ENCODE measurements at regions not wholly inside any gene's neighbourhood (a gene's known extent, or its start where the extent isn't known, plus 50 kb on each side); places are given as distances from the start of the nearest gene placed in this dataset.
A peak's percentile ranks its signal among the peaks of the same experiment; 100 is the strongest.

DNA sequence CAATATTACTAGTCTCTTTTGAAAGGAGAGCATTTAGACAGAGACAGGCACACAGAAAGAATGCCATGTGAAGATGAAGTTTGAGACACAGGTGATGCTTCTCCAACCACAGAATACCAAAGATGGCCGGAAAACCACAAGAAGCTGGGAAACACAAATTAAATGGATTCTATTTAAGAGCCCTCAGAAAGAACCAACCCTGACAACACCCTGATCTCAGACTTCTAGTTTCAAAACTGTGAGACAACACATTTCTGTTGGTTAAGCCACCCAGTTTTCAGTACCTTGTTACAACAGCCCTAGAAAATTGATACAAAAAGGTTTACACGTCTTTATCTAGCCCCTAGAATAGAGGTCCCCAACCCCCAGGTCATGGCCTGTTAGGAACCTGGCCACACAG is 79.8 kb upstream of the CCNG1 start:
- Histone ChIP-seq H3K18ac (ENCODE audit: low read depth in 1 of 2, low read length in 2 of 2) (no peak overlapping the region), H4K91ac (ENCODE audit: low read length) (no peak overlapping the region), H3K27me3 (ENCODE audit: control insufficient read depth in 1 of 2, insufficient read depth in 1 of 2, low read length in 2 of 2) (peaks cover 0 to 5% of the 10 kb centered on the region in 2 experiments), H2BK120ac (ENCODE audit: low read depth, low read length) (no peak overlapping the region), H3K4me3 (ENCODE audit: insufficient read depth in 1 of 2, low read depth in 1 of 2, low read length in 2 of 2) (no peak overlapping the region), H4K8ac (ENCODE audit: low read length) (no peak overlapping the region), H2BK5ac (ENCODE audit: low read depth, low read length, poor library complexity, severe bottlenecking) (no peak overlapping the region), H2AFZ (ENCODE audit: low read depth, low read length) (no peak overlapping the region), H2BK12ac (ENCODE audit: low read length in 2 of 2) (no peak overlapping the region), H2BK15ac (ENCODE audit: low read depth, poor library complexity, severe bottlenecking) (no peak overlapping the region), H2AK5ac (ENCODE audit: low read length, severe bottlenecking) (no peak overlapping the region), H3K23ac (ENCODE audit: low read length in 2 of 2) (no peak overlapping the region), H3K4me1 (ENCODE audit: control insufficient read depth, insufficient read depth, low read depth, low read length) (no peaks in the 10 kb centered on the region), H3K27ac (ENCODE audit: low read length, poor library complexity, severe bottlenecking) (no peak overlapping the region), H3K9me3 (ENCODE audit: control insufficient read depth, low read length) (no peaks in the 10 kb centered on the region), H3K4me2 (ENCODE audit: low read length, poor library complexity, severe bottlenecking) (no peak overlapping the region), H3K14ac (ENCODE audit: low read length in 2 of 2) (no peak overlapping the region), H3K4ac (ENCODE audit: low read depth in 1 of 2, low read length in 2 of 2) (no peak overlapping the region), H3K79me1 (replicated peaks; ENCODE audit: low read length, poor library complexity, severe bottlenecking) (no peaks in the 10 kb centered on the region), H3K36me3 (ENCODE audit: control insufficient read depth in 1 of 2, insufficient read depth in 2 of 2, low read depth in 1 of 2, low read length in 2 of 2) (no peaks in the 10 kb centered on the region), H3K9ac (ENCODE audit: low read length) (no peak overlapping the region)
- no peak for DNase-seq
- WGBS: 38% methylated on average over 2 of the region's 2 CpGs

DNA sequence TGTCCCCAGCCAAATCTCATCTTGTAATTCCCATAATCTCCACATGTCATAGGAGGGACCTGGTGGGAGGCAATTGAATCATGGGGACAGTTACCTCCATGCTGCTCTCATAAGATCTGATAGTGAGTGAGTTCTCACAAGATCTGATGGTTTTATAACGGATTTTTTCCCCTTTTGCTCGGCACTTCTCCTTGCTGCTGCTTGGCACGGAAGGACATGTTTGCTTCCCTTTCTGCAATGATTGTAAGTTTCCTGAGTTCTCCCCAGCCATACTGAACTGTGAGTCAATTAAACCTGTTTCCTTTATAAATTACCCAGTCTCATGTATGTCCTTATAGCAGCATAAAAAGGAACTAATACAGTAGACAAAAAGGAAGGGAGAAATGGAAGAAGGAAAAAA is 76.7 kb upstream of the CCNG1 start:
- Histone ChIP-seq H2BK120ac (ENCODE audit: low read depth, low read length) (no peak overlapping the region), H3K27me3 (ENCODE audit: control insufficient read depth in 1 of 2, insufficient read depth in 1 of 2, low read length in 2 of 2) (peaks cover 0 to 5% of the 10 kb centered on the region in 2 experiments), H4K8ac (ENCODE audit: low read length) (no peak overlapping the region), H3K4ac (ENCODE audit: low read depth in 1 of 2, low read length in 2 of 2) (no peak overlapping the region), H2BK12ac (ENCODE audit: low read length in 2 of 2) (no peak overlapping the region), H3K9ac (ENCODE audit: low read length) (no peak overlapping the region), H3K4me3 (ENCODE audit: insufficient read depth in 1 of 2, low read depth in 1 of 2, low read length in 2 of 2) (no peak overlapping the region), H3K27ac (ENCODE audit: low read length, poor library complexity, severe bottlenecking) (no peak overlapping the region), H2AFZ (ENCODE audit: low read depth, low read length) (no peak overlapping the region), H4K91ac (ENCODE audit: low read length) (no peak overlapping the region), H2BK5ac (ENCODE audit: low read depth, low read length, poor library complexity, severe bottlenecking) (no peak overlapping the region), H2BK15ac (ENCODE audit: low read depth, poor library complexity, severe bottlenecking) (no peak overlapping the region), H3K4me1 (ENCODE audit: control insufficient read depth, insufficient read depth, low read depth, low read length) (peaks cover 2% of the 10 kb centered on the region), H3K36me3 (ENCODE audit: control insufficient read depth in 1 of 2, insufficient read depth in 2 of 2, low read depth in 1 of 2, low read length in 2 of 2) (no peaks in the 10 kb centered on the region), H3K14ac (ENCODE audit: low read length in 2 of 2) (no peak overlapping the region), H3K18ac (ENCODE audit: low read depth in 1 of 2, low read length in 2 of 2) (no peak overlapping the region), H3K4me2 (ENCODE audit: low read length, poor library complexity, severe bottlenecking) (no peak overlapping the region), H2AK5ac (ENCODE audit: low read length, severe bottlenecking) (no peak overlapping the region), H3K9me3 (ENCODE audit: control insufficient read depth, low read length) (no peaks in the 10 kb centered on the region), H3K79me1 (replicated peaks; ENCODE audit: low read length, poor library complexity, severe bottlenecking) (no peaks in the 10 kb centered on the region), H3K23ac (ENCODE audit: low read length in 2 of 2) (no peak overlapping the region)
- 82% methylated on average over 3 of the region's 3 CpGs for WGBS
- no peak for DNase-seq

DNA sequence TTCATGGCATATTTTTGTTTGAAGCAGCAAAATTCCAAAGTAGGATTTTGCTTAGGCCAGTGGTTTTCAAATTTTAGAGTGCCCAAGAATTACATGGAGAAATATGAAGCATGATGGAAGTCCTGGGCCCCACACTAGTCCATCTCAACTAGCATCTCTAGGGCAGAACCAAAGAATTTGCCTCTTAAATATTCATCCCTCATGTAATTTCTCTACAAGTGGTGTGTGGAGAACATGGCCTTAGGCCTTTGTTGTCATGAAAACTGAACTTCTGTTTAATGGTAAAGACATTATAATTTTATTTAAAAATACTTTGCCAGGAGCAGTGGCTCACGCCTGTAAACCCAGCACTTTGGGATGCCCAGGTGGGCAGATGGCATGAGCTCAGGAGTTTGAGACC is 75.9 kb upstream of the CCNG1 start:
- Histone ChIP-seq H3K79me1 (replicated peaks; ENCODE audit: low read length, poor library complexity, severe bottlenecking) (no peaks in the 10 kb centered on the region), H3K27ac (ENCODE audit: low read length, poor library complexity, severe bottlenecking) (no peak overlapping the region), H2BK120ac (ENCODE audit: low read depth, low read length) (no peak overlapping the region), H3K14ac (ENCODE audit: low read length in 2 of 2) (no peak overlapping the region), H3K4me2 (ENCODE audit: low read length, poor library complexity, severe bottlenecking) (no peak overlapping the region), H4K8ac (ENCODE audit: low read length) (no peak overlapping the region), H3K9ac (ENCODE audit: low read length) (no peak overlapping the region), H3K4me3 (ENCODE audit: insufficient read depth in 1 of 2, low read depth in 1 of 2, low read length in 2 of 2) (no peak overlapping the region), H2BK15ac (ENCODE audit: low read depth, poor library complexity, severe bottlenecking) (no peak overlapping the region), H2BK5ac (ENCODE audit: low read depth, low read length, poor library complexity, severe bottlenecking) (no peak overlapping the region), H3K18ac (ENCODE audit: low read depth in 1 of 2, low read length in 2 of 2) (no peak overlapping the region), H2AK5ac (ENCODE audit: low read length, severe bottlenecking) (no peak overlapping the region), H3K36me3 (ENCODE audit: control insufficient read depth in 1 of 2, insufficient read depth in 2 of 2, low read depth in 1 of 2, low read length in 2 of 2) (no peaks in the 10 kb centered on the region), H4K91ac (ENCODE audit: low read length) (no peak overlapping the region), H3K9me3 (ENCODE audit: control insufficient read depth, low read length) (no peaks in the 10 kb centered on the region), H3K23ac (ENCODE audit: low read length in 2 of 2) (no peak overlapping the region), H3K4me1 (ENCODE audit: control insufficient read depth, insufficient read depth, low read depth, low read length) (peaks cover 2% of the 10 kb centered on the region), H3K27me3 (ENCODE audit: control insufficient read depth in 1 of 2, insufficient read depth in 1 of 2, low read length in 2 of 2) (peaks cover 0 to 5% of the 10 kb centered on the region in 2 experiments), H3K4ac (ENCODE audit: low read depth in 1 of 2, low read length in 2 of 2) (no peak overlapping the region), H2BK12ac (ENCODE audit: low read length in 2 of 2) (no peak overlapping the region), H2AFZ (ENCODE audit: low read depth, low read length) (no peak overlapping the region)
- no peak for DNase-seq
- WGBS: 86% methylated on average over 1 of the region's 1 CpG

DNA sequence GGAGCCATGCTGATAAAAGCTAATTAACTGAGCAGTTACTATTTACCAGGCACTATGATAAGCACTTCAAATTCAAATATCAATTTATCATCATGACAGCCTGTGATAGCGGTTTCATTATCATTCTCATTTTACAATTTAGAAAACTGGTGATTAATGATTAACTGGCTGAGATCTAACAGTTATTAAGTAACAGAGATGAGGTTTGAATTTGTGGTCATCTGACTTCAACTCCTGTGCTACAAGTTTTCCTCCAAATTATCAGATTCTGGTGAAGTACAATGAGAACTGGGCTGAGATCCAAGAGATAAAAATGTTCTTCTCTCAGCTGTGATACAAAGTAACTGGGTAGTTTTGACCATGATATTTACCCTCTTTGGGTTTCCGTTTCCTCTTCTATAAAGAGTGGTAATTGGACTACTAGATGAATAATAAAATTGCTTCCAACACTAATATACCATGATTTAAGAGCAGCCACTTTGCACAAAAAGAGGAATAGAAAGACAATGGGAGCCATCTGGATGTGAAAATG is 74.5 kb upstream of the CCNG1 start:
- H3K23ac ChIP-seq (ENCODE audit: low read length in 2 of 2): no peak overlapping the region
- H4K91ac ChIP-seq (ENCODE audit: low read length): no peak overlapping the region
- H3K9ac ChIP-seq (ENCODE audit: low read length): no peak overlapping the region
- H3K79me1 ChIP-seq (replicated peaks; ENCODE audit: low read length, poor library complexity, severe bottlenecking): no peaks in the 10 kb centered on the region
- WGBS: no CpG with 5 or more reads among the region's 2 CpGs
- no peak overlapping the region for H2AK5ac ChIP-seq (ENCODE audit: low read length, severe bottlenecking)
- H2BK12ac ChIP-seq (ENCODE audit: low read length in 2 of 2): no peak overlapping the region
- H3K9me3 ChIP-seq (ENCODE audit: control insufficient read depth, low read length): no peaks in the 10 kb centered on the region
- H4K8ac ChIP-seq (ENCODE audit: low read length): no peak overlapping the region
- no peaks in the 10 kb centered on the region for H3K27me3 ChIP-seq (ENCODE audit: control insufficient read depth in 1 of 2, insufficient read depth in 1 of 2, low read length in 2 of 2)
- H3K36me3 ChIP-seq (ENCODE audit: control insufficient read depth in 1 of 2, insufficient read depth in 2 of 2, low read depth in 1 of 2, low read length in 2 of 2): no peaks in the 10 kb centered on the region
- no peak overlapping the region for H3K4me2 ChIP-seq (ENCODE audit: low read length, poor library complexity, severe bottlenecking)
- H3K4me3 ChIP-seq (ENCODE audit: insufficient read depth in 1 of 2, low read depth in 1 of 2, low read length in 2 of 2): no peak overlapping the region
- no peak overlapping the region for H2BK120ac ChIP-seq (ENCODE audit: low read depth, low read length)
- no peak for DNase-seq
- no peak overlapping the region for H2AFZ ChIP-seq (ENCODE audit: low read depth, low read length)
- H2BK5ac ChIP-seq (ENCODE audit: low read depth, low read length, poor library complexity, severe bottlenecking): no peak overlapping the region
- H3K4ac ChIP-seq (ENCODE audit: low read depth in 1 of 2, low read length in 2 of 2): no peak overlapping the region
- no peak overlapping the region for H3K18ac ChIP-seq (ENCODE audit: low read depth in 1 of 2, low read length in 2 of 2)
- no peak overlapping the region for H2BK15ac ChIP-seq (ENCODE audit: low read depth, poor library complexity, severe bottlenecking)
- H3K14ac ChIP-seq (ENCODE audit: low read length in 2 of 2): no peak overlapping the region
- H3K27ac ChIP-seq (ENCODE audit: low read length, poor library complexity, severe bottlenecking): peak overlapping the region; percentile 14
- H3K4me1 ChIP-seq (ENCODE audit: control insufficient read depth, insufficient read depth, low read depth, low read length): peaks cover 2% of the 10 kb centered on the region
